ENCODE measurements at regions not wholly inside any gene's neighbourhood (a gene's known extent, or its start where the extent isn't known, plus 50 kb on each side); places are given as distances from the start of the nearest gene placed in this dataset.
"Not testable (repeated sequence)": the region's sequence is repeated elsewhere in the genome, so short reads cannot be mapped to it uniquely, and the experiment has no call there.

DNA sequence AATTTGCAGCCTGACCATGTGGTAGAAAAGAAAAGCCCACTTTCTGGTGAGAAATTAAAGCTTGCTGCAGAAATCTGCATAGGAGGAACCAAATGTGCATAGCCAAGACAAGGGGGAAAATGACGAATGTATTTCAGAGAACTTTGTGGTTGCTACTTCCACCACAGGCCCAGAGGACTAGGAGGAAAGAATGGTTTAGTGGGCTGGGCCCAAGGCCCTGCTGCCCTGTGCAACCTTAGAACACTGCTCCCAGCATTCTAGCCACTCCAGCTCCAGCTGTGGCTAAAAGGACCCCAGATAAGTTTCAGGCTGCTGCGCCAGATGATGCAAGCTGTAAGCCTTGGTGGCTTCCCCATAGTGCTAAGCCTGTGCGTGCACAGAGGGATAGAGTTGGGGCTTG lies 764.3 kb downstream of the SLC6A15 start:
- DNase-seq (ENCODE audit: low read depth, low spot score), result no peak

DNA sequence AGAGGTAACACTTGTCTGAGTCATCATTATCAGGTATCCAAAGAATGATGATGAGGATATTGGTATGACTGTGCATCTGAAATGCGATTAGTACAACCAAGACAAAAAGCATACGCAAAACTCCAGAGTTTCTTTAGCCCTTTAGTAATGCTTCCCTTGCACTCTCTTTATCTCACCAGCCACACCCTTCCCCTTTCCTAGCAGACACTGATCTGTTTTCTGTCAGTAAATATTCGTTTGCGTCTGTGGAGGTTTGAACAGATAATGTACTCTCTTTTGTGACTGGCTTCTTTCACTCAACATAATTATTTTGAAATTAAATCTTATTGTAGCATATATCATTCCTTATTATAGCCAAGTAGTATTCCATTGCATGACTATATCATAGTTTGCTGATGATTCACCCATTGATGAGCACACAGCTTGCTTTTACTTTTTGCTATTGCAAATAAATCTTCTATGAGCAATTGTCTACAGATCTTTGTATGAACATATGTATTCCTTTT lies 775.7 kb downstream of the SLC6A15 start:
- no peak for DNase-seq (ENCODE audit: low read depth, low spot score)

DNA sequence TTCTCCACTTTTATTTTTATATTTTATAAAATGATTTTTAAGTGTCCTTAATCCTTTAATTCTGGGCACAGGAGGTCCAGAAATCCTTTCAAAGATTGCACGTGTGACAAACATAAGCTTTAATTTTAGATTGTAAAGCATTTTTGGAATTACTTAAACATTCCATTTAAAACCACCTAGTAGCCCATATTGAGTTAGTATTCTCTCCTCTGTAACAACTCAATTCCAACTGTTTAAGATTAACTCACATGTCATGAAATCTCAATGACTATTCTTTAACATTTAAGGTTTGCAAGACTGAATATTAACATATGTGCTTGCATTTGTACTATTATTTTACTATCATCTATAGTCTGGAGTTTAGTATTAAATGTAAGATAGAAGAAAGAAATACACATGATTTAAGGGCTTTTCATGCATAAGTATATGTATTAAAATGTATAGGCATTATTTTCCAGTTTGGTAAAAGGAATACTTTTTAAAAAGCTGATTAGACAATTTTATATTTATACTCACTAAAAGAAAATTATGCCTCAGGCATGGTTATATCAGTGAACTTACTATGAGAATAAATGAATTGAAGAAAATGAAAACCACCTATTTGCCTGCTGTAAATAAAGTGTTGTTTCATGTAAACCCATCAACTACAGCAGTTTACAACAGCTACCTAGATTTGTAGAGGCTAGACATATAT lies 776.9 kb downstream of the SLC6A15 start:
- no peak for DNase-seq (ENCODE audit: low read depth, low spot score)

DNA sequence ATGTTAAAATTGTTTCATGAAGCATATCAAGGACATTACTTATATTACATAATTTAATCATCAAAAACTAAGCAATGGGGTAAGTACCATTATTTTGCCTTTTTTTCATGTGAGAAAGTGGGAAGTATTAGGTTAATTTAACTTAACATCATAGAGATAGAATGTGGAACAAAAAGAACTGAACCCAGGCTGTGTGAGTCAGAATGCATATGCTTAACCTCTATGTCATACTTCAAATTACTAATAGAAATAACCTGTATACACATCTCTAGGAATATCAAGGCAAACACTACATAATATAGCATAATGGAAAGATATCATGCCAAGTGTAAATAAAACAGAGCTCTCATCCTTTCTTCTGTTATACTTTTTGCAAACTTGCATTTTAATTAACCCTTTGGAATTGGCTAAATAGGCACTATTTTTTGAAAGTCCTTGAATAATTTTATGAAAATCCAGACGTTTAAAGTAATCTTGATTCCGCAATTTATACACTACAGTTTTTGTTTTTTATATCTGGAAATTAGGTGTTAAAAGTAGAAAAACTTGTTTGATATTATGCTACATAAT lies 777.7 kb downstream of the SLC6A15 start:
- DNase-seq (ENCODE audit: low read depth, low spot score), result no peak

DNA sequence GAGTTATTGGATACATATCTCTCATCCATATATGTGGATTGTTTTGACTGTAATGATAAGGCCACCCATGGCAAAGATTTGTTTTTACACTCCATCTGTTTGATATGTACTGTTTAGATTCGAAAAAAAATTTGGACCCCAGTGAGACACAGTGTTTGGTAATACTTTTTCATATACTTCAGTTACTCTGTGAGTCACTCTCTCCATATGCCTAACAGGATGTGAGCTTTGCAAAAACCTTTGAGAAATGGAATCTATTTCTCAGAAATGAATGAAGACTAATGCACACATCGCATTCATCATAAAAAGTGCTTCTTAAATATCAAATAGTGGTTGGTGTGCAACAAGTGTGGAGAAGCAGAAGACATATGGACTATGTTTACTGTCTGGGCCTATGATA lies 781.5 kb downstream of the SLC6A15 start:
- peak; percentile 37 for DNase-seq (ENCODE audit: low read depth, low spot score)

DNA sequence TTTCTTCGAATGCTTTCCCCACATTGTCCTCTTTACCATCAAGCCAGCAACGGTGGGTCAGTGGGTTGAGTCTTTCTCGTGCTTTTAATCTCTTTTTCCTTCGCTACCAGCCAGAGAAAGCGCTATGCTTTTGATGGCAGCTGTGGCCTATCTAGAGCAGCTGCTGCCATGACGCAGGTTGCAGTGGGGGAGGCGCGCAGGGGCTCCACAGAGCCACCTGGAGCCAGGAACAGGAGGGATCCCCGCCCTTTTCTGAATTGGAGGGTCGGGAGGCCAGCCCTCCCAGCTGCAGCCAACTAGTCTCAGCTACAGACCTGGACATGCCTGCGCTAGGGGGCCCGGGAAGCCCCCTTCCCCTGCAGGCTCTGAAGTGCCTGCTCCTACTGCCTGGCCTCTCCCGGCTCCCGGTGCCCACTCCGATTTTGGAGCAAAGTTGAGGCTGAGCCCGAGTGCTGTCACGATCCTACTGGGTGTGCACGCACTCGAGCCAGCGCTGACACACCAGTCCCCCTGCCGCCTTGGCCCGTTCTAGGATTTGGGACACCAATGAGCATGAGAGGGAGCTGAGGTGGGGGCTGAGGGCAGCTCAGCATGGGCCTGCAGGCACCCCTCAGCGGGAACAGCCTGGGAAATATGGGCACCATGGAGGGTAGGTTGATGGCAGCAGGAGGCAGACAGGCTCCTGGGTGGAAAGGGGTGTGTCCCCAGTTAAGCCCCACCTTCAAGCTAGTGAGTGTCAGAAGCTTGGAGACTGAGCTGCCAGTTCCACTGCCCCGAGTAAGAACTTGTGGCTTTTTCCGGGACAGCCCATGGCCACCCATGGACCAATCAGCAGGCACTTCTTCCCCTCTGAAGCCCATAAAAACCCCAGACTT lies 784.2 kb downstream of the SLC6A15 start:
- DNase-seq (ENCODE audit: low read depth, low spot score), result no peak

DNA sequence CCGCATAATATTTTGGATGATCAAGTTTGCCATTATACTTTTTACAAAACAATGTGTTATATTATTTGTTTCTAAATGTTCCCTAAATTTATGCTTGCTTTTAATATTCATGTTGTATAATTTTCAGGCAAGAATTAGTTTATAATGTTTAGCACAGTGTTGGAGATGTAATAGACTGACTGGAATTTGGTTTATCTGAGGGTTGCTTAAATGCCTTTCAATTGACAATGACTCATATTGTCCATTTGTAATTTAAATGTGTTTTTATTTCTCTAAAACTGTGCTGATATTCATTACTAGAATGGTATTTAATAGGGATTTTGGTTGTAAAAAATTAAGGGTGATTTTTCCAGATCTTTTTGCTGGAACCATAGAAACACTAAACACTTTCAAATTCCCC lies 788.4 kb downstream of the SLC6A15 start:
- no peak for DNase-seq (ENCODE audit: low read depth, low spot score)

DNA sequence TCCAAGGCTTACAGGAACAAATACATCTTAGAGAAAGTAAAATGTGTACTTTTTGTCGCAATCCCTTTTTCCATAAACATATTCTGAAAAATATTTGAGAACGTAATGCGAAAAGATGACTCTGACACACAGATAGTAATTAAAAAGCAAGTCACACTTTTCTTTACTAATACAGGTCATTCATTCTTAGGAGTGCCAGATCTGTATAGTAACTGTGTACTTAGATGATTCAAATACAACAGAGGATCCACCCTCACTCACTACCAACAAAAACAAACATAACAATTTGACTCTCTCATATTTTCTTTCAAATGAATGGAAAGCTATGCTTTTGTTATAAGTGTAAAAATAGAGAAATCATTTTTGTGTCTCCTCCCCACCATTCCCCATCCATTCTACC lies 795.4 kb downstream of the SLC6A15 start:
- DNase-seq (ENCODE audit: low read depth, low spot score), result no peak

DNA sequence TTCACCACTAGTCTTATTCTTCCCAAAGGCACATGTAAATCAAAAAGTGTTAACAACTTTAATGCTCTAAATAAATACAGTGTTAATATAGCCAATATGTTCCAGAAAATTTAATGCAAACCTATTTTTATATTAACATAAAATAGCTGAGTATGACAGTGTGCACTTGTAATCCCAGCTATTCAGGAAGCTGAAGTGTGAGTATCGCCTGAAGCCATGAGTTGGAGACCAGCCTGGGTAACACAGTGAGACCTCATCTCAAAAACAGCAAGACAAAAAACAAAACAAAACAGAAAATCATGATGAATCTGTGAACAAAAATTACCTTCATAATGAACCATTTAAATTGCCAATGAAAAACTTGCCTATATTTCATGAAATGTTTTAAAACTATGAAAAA lies 798.9 kb downstream of the SLC6A15 start:
- DNase-seq (ENCODE audit: low read depth, low spot score), result no peak

DNA sequence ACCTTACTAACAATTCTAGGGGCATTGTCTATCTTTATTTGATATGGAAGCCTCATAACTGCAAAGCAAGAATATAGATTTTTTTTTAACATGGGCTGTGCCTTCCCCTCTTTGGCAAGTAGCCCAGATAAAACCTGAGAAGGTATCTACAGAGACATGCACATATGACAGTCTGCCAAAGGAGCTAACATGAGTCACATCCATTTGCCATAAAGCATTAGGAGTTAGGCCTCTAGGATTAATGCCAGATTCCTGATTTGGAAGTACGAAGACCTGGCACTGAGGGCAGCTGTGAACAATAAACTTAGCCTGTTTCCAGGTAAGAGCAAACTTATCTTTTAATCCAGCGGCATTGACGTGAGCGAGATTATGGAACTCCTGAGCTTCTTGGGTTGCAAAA lies 808.7 kb downstream of the SLC6A15 start:
- DNase-seq (ENCODE audit: low read depth, low spot score), result not testable (repeated sequence)

DNA sequence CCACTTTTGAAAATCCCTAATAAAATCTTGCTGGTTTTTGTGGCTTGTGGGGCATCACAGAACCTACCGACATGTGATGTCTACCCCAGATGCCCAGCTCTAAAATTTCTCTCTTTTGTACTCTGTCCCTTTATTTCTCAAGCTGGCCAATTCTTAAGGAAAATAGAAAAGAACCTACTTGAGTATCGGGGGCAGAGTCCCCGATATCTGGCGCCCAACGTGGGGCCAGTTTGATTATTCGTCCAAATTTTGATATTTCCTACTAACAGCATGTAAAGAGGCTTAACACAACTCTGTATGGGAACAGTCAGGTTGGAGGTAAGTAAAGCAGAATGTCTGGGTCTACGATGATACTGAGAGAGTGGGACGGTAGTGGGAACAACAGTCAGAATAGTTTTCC lies 810.6 kb downstream of the SLC6A15 start:
- not testable (repeated sequence) for DNase-seq (ENCODE audit: low read depth, low spot score)

DNA sequence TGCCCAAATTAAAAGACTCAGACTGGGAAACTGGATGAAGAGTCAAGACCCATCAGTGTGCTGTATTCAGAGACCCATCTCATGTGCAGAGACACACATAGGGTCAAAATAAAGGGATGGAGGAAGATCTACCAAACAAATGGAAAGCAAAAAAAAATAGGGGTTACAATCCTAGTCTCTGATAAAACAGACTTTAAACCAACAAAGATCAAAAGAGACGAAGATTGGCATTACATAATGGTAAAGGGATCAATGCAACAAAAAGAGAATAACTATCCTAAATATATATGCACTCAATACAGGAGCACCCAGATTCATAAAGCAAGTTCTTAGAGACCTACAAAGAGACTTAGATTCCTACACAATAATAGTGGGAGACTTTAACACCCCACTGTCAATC lies 813.0 kb downstream of the SLC6A15 start:
- not testable (repeated sequence) for DNase-seq (ENCODE audit: low read depth, low spot score)

DNA sequence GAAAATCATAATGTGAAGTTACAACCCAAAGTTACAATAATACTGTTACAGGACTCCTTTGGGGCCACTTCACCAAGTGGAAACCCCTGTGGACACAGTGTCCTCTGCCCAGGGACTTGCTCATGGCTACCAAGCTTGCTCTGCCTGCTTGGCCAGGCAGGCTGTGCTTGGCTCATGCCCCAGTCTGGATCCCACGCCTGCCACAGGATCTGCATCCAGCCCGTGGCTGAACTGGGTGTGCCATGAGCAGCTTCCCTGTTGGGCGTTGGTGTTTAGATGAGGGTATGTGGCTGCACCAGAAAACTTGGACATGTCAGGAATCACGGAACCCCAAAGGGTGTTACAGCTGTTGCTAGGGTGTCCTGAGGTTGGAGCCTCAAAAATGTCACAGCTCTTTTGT lies 820.9 kb downstream of the SLC6A15 start:
- no peak for DNase-seq (ENCODE audit: low read depth, low spot score)

DNA sequence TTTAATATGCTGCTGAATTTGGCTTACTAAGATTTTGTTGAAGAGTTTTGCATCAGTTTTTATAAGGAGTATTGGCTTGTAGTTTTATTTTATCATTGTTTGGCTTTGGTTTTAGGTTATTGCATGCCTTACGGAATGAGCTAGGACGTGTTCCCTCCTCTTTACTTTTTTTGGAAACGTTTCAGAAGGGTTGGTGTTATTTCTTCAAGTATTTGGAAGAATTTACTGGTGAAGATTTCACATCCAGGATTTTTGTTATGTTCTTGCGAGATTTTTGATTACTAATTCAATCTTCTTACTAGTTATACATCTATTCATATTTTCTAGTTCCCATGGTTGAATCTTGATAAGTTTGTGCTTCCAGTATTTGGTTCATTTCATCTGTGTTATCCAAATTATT lies 823.2 kb downstream of the SLC6A15 start:
- no peak for DNase-seq (ENCODE audit: low read depth, low spot score)

DNA sequence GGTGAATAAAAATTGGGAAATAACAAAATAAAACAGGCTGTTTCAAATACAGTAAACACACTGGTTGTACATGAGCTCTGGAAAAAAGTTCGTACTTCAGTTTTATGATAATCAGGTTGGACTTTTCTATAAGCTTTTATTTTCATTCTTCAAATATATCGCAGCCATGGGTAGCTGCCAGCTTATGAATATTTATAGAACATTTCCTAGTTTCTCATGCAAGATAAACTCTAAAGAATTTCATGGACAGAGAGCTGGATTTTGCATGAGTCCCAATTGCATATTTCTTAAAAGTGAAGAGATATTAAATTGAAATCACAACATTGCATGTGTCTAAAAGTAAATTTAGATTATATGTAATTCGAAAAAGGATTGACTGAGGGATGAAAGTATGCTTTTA lies 827.6 kb downstream of the SLC6A15 start:
- no peak for DNase-seq (ENCODE audit: low read depth, low spot score)

DNA sequence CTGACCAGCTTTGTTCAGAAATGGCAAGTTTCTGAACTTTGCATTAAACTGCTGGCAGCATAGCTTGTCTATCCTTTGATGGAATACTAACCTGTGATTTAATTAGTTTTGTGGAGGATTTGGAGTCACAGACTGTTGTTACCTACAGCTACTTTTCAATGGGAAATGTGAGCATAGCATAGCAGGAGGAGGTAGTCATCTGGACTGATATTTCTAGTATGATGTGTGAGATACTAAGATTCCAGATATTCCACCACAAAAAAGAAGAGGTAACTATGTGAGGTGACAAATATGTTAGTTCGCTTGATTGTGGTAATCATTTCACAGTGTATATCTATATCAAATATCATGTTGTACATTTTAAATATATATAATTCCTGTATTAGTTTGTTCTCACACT lies 833.0 kb downstream of the SLC6A15 start:
- DNase-seq (ENCODE audit: low read depth, low spot score), result no peak

DNA sequence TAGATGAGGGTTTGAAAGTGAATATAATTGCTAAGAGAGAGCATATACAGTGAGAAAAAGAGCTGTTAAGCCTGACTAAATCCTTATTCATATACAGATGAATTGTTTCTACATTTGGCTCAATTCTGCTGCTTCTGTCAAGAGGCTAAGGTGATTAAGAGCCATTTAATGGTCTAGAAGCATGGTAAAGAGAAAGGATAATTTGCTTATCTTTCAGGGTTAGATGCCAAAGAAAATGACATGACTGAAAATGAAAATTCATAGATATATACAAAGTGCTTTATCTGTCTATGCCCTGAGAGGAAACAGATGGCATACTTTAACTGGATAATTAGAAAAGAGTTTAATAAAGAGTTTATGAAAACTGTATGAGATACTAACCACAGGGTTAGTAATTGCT lies 834.9 kb downstream of the SLC6A15 start:
- no peak for DNase-seq (ENCODE audit: low read depth, low spot score)

DNA sequence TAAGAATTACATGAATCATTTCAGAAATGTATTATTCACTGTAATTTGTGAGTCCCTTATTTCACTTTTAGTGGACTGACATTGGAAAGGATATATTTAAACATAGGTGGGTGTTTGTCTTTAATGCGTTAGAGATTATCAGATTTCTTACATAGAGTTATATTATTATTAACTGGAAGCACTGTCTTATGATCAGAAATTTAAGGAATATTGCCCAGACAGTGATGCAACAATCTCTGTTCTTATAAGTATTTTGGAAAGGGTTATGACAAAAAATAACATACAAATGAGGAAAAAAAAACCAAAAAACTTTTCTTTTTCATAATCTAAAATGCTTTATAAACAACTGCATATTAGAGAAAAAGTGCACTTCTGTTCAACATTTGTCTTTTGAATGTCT lies 836.6 kb downstream of the SLC6A15 start:
- DNase-seq (ENCODE audit: low read depth, low spot score), result no peak

DNA sequence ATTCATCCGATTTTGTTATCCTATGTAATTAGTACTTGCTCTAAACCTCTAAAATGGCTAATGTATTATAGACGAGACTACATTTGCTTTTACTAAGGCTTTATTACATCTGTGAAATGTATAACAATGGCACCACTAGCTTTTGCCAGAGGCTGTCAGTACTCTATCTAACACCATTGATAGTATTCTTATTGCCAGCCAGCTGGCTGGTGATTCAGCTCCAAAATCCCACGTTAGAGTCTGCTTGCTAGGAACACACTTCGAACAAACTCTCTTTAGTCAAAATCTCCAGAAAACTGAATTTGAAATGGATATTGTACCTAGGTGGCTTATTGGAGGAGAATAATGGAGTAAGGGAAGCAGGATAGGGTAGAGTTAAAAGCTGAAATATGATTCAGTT lies 839.2 kb downstream of the SLC6A15 start:
- no peak for DNase-seq (ENCODE audit: low read depth, low spot score)

DNA sequence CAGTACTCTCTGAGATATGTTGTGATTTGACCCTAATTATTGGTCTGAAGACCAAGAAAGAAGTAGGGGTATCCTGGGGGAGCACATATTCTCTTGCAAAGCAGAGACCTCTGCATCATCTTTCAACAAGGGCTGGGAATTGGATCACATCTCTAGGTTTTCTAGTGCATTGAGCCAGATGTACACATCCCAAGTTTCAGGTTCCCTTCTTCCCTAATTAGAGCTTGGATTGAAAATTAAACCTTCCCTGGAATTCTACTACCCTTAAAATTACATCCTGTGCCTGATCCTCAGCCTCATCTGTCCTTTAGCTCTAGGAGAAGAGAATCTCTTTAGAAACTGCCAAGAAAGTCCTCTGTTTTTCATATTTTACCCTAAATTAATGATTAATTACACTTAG lies 839.6 kb downstream of the SLC6A15 start:
- no peak for DNase-seq (ENCODE audit: low read depth, low spot score)

DNA sequence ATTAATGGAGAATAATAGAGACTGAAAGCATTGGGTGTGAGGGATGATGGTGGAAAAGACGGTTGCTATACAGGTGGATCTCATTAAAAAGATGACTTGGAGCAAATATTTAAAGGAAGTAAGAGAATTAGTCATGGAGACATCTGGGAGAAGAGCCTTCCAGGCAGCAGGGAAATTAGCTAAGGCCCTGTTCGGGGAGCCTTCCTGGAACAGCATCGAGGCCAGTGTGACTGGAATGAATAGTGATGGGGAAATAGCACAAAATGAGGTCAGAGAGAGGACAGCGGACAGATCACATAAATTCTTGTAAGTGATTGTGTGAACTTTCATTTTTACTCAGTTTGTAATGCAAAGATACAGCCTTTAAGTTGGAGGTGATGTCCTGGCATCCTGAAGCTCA lies 842.3 kb downstream of the SLC6A15 start:
- no peak for DNase-seq (ENCODE audit: low read depth, low spot score)

DNA sequence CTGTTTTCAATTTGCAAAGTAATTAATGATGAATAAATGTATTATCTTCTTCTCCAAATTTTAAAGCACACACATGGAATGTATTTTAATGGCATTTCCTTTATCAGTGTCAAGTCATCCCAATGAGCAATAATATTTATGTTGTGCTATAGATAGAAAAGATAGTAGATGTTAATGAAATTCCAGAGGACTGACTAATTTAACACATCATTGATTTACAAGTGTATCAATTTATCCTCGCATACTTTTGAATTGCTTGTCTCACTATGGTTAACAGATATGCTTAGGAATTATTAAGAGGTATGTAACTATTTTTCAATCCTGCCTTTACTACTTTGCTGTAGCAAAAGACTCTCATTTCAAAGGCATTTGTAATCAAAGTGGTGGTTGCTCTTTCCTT lies 842.9 kb downstream of the SLC6A15 start:
- no peak for DNase-seq (ENCODE audit: low read depth, low spot score)

DNA sequence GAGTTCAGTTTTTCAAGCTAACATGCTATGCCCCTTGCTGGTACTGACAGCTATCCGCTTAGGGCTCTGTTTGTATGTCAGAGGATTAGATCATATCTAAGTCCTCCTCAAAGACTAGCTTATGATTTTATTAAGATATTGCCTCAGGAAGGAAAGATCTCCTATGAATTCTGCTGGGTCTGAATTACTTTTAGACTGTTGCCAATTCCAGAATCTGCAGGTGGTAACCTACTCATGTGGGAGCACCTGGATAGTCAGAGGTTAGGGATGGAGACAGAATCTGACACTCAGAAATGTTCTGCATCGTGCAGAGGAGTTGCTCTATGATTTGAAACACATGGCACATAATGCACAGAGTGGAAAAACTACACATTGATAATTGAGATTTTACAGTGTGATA lies 843.4 kb downstream of the SLC6A15 start:
- DNase-seq (ENCODE audit: low read depth, low spot score), result no peak
